ENCODE measurements at regions not wholly inside any gene's neighbourhood (a gene's known extent, or its start where the extent isn't known, plus 50 kb on each side); places are given as distances from the start of the nearest gene placed in this dataset.

GRCh38 chr22:49141761-49142160 is 685.9 kb downstream of the BRD1 start:
- no peak for DNase-seq

DNA sequence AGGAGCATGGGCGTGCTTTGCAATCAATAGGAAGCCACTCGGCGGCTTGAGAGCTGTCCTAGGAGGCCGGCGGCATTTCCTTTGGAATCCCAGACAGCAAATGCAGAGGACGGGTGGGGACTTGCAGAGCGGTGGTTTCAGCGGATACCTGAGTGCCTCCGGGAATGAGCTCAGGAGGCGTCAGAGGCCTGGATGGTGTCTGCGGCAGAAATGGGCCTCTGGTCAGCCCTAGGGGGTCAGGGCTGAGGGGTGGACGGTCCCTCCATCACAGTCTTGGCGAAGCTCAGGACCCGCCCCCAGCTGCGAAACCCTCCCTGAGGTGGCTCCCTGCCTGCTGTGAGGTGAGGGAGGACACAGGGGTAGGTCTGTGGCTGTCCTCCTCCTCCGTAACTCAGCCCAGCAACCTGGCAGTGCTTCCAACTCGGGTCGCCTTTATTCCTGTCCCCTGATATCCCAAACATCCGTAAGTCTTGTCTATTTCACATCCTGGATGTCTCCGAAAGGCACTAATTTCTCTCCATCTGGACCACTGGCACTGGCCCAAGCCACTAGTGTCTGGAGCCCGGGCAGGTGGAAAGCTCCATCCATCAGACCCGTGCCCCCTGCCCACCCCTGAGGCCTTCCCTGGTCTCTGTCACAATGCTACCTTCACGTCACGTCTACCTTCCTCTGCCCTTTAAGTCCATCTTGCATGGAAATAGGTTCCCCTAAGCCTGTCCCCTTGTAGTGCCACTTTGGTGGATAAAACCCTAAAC is 686.6 kb downstream of the BRD1 start:
- no peak for DNase-seq

DNA sequence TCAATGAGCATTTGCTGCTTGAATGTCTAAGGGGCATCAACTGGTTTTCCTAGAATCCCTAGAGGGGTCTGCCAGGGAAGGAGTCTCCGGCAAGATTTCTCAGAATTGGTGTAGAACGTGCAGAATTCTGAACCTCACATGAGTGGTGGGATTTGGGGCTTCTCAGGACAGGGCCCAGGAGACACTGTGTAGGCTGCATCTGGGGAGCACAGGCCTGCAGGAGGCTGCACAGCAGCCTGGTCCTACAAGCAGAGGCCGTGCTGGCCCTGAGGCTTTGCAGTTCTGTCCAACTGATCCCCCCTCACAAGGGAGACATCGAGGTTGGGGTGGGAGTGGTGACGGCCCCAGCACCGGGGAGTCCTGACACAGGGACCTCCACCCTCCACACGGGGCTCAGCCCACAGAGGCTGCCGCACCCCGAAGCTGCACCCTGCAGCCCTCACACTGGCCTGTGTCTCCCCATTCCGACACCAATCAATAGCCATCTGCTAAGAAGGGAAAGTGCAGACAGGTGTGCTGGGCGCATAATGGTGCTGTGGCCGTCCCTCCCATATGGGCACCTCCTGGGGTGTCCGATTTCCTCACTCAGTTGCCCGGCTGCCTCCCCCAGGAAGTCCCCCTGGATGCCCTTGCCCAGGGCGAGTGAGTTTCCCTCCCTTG is 688.1 kb downstream of the BRD1 start:
- DNase-seq, result no peak

- DNase-seq, result no peak
These were observed 689.4 kb downstream of the BRD1 start for GRCh38 chr22:49138250-49138790.

DNA sequence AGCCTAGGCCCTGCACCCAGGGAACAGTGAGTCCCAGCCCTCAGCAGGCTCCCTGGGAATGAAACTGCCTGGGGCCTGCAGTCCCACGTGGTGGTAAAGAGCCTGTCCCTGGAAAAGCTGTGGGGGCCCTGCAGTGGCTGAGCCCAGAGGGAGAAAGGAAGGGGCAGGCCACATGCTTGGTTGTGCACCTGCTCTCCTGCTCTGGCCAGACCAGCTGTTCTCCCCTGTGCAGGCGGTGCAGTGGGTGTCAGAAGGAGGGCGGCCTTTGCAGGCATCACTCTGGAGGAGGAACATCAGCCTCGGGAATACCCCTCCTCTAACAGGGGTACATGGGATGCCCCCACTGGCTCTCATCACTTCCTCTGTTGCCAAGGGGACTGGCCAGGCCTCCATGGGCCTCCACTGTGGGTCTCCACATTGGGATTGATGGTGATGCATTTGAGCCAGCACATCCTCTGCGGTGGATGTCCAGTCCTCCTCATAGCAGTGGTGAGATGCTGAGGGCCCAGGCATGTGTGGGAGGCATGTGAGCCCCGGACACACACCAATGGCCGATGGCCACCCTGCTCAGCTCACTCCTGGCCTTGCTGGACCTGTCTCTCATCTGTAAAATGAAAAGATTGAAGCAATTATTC is 690.4 kb downstream of the BRD1 start:
- no peak for DNase-seq

GRCh38 chr22:49136816-49137180 is 690.9 kb downstream of the BRD1 start:
- no peak for DNase-seq

DNA sequence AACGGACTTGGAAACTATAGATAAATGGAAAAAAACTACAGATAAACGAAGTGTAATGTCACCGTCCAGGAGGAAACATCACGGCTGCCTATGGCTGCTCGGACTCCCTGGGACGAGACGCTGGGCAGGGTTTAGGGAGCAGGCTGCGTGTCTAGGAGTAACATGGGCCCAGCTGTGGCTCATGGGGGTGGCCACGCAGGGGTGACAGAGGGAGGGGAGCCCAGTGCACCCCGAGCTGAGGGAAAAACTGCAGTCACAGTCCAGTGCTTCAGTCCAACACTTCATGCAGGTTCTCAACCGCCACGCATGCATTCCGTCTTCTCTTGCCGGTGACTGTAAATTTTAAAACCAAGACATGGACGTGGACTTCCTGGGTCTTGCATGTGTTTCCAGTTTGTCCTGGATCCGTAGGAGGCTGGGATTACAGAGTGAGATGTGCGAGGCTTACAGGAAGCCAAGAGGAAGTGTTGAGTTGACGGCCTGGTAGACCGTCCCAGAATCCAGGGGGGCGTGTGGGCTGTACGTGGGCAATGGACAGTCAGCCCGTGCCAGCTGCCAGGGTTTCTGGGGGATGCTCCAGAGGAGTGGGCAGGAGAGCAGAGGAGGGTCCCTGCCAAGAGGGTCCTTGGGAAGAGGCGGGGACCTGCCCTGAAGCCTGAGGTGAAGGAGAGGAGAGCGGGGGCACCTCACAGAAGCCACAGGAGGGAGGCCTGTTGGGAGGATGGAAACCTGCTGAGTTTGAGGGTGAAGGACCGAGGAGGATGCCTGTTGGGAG is 691.4 kb downstream of the BRD1 start:
- DNase-seq, result no peak

DNA sequence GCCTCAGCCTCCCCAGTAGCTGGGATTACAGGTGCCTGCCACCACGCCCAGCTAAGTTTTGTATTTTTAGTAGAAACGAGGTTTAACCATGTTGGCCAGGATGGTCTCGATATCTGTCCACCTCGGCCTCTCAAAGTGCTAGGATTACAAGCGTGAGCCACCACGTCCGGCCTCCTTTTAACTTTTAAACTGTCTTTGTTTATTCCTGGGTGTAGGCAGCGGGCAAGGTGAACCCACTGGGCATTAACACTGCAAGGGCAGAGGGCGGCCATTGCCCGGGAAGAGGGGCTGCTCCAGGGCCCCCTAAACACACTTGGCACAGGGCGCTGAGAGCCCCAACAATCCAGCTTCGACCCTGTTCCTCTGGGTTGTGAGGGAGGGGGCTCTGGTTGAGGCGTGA is 693.6 kb downstream of the BRD1 start:
- no peak for DNase-seq

DNA sequence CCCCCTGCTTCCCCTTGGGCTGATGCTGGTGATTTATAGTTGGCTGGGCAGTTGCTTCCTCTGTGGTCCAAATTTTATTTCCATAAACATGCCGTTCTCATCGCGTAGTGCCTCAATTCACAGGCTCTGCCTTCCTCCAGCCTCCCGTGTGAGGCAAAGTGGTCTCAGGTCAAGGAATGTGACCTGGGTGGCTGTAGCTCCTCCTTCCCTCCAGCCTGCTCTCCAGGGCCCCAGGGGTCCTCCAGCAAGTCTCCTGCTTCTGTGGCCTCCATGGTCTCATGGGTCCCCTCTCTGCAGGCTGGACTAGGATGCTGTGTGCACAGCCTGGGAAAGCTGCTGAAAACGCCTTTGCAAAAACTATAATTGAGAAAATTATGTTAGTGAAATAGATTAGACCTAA is 694.1 kb downstream of the BRD1 start:
- DNase-seq, result no peak

DNA sequence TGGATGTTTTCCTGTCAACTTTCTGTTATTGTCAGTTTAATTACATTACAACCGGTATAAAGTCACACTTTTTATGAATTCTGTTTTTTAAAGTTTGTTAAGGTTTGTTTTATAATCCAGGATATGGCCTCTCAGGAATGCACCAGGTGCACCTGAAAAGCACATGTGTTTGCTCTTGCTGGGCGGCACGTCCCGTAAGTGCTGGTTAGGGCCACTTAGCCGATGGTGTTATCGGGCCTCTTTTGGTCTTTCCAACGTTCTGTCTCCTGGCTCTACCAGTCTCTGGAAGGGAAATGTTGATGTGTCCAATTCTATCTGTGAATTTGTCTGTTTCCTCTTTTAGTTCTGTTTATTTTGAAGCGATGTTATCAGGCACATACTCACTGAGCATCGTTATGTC is 695.7 kb downstream of the BRD1 start:
- no peak for DNase-seq

GRCh38 chr22:49129736-49130135 is 697.9 kb downstream of the BRD1 start:
- DNase-seq, result no peak

DNA sequence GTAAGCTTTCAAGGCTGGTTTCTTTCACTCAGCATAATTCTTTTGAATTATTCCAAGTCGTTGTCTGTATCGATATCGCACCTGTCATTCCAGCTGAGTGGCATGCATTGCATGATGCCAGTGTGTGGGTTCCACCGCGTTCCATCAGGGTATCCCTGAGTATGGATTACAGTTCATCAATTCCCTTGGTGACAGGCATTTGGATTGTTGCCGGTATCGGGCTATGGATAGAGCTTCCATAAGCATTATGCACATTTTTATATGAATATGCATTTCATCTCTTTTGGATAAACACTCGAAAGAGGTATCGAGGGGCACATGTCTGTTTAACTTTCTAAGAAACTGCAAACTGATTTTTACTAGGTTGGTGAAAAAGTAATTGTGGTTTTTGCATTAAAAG is 698.8 kb downstream of the BRD1 start:
- DNase-seq, result no peak

- no peak for DNase-seq
These were observed 703.1 kb downstream of the BRD1 start for GRCh38 chr22:49124608-49125007.

DNA sequence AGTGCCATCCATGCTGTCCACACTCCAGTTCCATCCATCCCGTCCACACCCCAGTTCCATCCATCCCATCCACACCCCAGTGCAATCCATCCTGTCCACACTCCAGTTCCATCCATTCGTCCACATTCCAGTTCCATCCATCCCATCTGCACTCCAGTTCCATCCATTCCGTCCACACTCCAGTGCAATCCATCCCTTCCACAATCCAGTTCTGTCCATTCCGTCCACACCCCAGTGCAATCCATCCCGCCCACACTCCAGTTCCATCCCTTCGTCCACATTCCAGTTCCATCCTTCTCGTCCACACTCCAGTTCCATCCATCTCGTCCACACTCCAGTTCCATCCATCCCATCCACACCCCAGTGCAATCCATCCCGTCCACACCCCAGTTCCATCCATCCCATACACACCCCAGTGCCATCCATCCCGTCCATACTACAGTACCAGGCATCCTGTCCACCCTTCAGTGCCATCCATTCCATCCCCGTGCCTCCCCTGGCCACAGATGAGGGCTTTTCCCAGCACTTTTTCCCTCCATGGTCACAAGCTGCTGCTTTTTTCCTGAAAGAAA is 704.0 kb downstream of the BRD1 start:
- DNase-seq, result no peak

- no peak for DNase-seq
These were observed 708.1 kb downstream of the BRD1 start for GRCh38 chr22:49119551-49119952.

- no peak for DNase-seq
These were observed 709.6 kb downstream of the BRD1 start for GRCh38 chr22:49118065-49118464.

DNA sequence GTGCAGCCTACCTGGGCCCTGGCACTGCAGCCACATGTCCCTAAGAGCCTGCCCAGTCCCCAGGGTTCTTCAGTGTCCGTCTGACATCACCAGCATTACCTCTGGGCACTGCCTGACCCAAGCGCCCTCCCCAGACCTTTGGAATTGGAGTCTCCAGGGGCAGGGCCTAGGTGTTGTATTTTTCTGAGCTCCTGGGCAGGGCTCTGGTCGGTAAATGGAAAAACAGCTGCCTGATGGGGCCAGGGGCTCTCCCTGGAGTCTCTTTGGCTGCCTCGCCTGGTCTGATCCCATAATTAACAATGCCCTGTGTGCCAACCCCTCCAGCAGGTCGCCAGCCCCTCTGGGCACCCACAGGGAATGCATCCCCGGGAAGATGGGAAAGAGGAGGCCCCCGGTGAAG is 710.2 kb downstream of the BRD1 start:
- no peak for DNase-seq

GRCh38 chr22:49116486-49117120 is 711.1 kb downstream of the BRD1 start:
- DNase-seq, result no peak

- DNase-seq, result no peak
These were observed 711.7 kb downstream of the BRD1 start for GRCh38 chr22:49116021-49116420.

GRCh38 chr22:49115197-49115596 is 712.5 kb downstream of the BRD1 start:
- DNase-seq, result no peak

DNA sequence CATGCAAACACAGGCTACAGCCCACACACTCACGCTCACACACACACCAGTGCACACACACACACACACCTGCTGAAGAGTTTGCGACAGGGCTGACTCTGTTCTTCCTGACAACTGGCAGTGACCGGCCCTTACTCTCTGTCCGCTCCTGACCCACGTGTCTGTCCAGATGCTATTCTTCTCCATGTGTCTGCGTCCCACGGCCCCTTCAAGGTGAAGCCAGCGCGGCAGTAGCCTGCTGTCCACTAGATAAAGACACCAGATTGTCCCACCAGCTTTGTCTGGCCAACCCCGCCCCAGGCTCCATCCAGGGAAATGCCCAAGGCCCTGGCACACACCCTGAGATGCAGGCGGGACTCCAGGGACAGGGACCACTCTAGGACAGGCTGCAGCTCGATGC is 713.9 kb downstream of the BRD1 start:
- no peak for DNase-seq

Data from dermis blood vessel endothelial cell (primary cell).